ENCODE measurements at regions not wholly inside any gene's neighbourhood (a gene's known extent, or its start where the extent isn't known, plus 50 kb on each side); places are given as distances from the start of the nearest gene placed in this dataset.

DNA sequence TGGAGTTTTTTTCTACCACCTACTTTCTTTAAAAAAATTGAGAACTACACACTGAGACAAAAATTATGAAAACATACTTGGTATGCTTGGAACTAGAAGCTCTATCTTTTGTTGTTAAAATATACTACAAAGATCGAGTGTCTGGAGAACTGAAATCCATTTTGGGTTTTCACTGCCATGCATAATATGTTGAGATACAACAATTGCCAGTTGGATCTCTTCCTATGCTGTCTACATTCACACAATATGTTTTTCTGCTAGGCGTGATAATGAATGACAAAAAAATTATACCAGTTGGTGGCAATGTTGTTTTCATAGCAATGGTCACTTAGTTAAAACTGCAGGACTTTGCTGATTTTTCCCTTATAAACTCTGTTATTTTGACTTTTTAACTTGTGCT is 605.4 kb upstream of the LCORL start:
- TF ChIP-seq, protein P1, sequence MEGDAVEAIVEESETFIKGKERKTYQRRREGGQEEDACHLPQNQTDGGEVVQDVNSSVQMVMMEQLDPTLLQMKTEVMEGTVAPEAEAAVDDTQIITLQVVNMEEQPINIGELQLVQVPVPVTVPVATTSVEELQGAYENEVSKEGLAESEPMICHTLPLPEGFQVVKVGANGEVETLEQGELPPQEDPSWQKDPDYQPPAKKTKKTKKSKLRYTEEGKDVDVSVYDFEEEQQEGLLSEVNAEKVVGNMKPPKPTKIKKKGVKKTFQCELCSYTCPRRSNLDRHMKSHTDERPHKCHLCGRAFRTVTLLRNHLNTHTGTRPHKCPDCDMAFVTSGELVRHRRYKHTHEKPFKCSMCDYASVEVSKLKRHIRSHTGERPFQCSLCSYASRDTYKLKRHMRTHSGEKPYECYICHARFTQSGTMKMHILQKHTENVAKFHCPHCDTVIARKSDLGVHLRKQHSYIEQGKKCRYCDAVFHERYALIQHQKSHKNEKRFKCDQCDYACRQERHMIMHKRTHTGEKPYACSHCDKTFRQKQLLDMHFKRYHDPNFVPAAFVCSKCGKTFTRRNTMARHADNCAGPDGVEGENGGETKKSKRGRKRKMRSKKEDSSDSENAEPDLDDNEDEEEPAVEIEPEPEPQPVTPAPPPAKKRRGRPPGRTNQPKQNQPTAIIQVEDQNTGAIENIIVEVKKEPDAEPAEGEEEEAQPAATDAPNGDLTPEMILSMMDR (IDR thresholded peaks at IDR 0.05) = no peak
- no peak for TF ChIP-seq POLR2A (IDR thresholded peaks at IDR 0.05)
